ENCODE measurements at regions not wholly inside any gene's neighbourhood (a gene's known extent, or its start where the extent isn't known, plus 50 kb on each side); places are given as distances from the start of the nearest gene placed in this dataset.
A peak's percentile ranks its signal among the peaks of the same experiment; 100 is the strongest.

DNA sequence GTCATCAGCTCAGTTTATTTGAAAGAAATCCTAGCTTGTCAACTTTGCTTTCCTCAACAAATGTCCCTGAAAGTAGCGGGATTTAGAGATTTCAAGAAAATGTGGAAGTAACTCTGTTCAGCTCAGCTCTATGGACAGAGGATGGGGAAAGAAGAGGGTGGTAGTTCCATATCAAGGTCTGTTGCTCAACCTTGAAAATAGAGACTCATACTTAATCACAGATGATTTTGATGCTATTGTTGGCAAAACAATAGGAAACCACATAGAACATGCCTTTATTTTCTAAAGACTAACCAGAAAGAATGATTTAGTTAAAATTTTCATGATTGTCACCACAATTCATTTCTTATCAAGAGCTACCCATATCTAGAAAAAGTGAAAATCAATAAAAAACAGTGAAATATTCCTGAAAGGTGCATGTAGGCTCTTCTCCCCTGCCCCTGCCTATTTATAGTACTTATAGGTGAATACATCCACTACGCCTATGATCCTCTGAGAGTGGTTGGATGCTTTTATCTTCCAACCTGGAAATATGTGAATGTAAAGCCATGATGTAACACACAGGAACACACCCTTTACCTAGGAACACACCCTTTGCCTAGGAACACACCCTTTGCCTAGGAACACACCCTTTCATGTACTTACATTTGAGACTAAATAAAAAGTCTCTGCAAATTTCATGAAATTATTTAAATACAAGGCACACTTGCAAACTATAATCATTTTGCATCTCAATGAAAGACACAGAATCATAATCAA is 65.8 kb downstream of the ETAA1 start:
- no peak overlapping the region for H3K4me3 ChIP-seq (ENCODE audit: control insufficient read depth, low read depth, low read length)
- TF ChIP-seq, protein P1, sequence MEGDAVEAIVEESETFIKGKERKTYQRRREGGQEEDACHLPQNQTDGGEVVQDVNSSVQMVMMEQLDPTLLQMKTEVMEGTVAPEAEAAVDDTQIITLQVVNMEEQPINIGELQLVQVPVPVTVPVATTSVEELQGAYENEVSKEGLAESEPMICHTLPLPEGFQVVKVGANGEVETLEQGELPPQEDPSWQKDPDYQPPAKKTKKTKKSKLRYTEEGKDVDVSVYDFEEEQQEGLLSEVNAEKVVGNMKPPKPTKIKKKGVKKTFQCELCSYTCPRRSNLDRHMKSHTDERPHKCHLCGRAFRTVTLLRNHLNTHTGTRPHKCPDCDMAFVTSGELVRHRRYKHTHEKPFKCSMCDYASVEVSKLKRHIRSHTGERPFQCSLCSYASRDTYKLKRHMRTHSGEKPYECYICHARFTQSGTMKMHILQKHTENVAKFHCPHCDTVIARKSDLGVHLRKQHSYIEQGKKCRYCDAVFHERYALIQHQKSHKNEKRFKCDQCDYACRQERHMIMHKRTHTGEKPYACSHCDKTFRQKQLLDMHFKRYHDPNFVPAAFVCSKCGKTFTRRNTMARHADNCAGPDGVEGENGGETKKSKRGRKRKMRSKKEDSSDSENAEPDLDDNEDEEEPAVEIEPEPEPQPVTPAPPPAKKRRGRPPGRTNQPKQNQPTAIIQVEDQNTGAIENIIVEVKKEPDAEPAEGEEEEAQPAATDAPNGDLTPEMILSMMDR (IDR thresholded peaks at IDR 0.05; ENCODE audit: control insufficient read depth, insufficient read depth, low read depth, low read length, missing control alignments) = no peak
- DNase-seq (ENCODE audit: low read depth) = no peak

DNA sequence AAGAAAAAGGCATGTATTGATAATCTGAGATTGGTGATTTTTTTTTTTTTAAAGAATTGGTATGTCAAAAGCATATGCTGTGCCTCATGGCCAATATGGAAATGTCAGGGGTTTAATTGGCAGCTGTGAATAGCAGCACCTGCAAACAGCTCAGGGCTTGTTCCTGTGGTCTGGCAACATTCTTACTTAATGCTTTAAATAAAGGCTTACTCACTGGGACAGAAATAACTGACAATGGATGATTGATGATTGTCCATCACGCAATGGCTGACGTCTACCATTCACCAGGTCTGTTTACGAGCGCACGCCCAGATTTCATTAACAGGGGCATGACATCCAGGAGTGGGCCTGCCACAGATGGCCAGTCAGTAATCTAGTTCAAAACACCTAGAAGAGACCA is 66.7 kb downstream of the ETAA1 start:
- DNase-seq (ENCODE audit: low read depth) = no peak
- no peak overlapping the region for H3K4me3 ChIP-seq (ENCODE audit: control insufficient read depth, low read depth, low read length)
- TF ChIP-seq, protein P1 (IDR thresholded peaks at IDR 0.05; ENCODE audit: control insufficient read depth, insufficient read depth, low read depth, low read length, missing control alignments) = no peak

DNA sequence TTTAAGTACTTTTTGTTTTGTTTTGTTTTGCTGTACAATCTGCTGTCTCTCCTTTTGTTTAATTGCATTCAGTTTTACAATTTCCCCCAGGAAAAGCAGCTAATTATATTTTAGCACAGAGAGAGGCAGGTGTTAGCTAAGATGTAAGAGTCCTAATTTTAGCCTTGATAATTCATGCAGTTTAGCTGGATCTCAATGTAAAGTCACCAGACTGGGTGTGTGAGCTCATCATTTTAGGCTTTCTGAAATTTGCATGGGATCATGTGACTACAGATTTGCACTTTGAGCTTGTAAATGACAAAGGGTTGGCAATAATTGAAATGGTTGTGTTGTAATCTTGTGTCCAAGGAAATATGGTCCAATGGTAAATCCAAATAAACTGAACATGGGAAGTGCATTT is 68.5 kb downstream of the ETAA1 start:
- H3K4me3 ChIP-seq (ENCODE audit: control insufficient read depth, low read depth, low read length) = no peak overlapping the region
- TF ChIP-seq, protein P1 (IDR thresholded peaks at IDR 0.05; ENCODE audit: control insufficient read depth, insufficient read depth, low read depth, low read length, missing control alignments) = no peak
- no peak for DNase-seq (ENCODE audit: low read depth)

DNA sequence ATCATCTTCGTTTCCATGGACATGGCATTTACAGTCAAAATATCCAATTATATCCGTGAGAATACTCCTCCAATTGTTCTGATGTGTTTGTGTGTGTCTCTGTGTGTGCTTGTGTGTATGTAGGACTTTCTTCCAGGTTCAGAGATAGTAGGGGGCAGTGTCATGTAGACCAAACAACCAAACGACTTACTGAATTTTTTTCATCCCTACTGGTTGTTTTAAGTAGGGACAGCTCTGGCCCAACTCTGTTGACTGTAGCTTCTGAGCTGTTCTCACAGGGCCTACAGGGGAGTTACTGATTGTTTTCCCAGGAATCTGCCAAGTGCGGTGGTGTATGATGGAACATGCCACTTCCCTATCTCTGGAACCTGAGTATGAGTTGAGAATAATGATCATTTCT is 69.6 kb downstream of the ETAA1 start:
- H3K4me3 ChIP-seq (ENCODE audit: control insufficient read depth, low read depth, low read length) = no peak overlapping the region
- TF ChIP-seq, protein P1 (IDR thresholded peaks at IDR 0.05; ENCODE audit: control insufficient read depth, insufficient read depth, low read depth, low read length, missing control alignments) = no peak
- DNase-seq (ENCODE audit: low read depth) = no peak

DNA sequence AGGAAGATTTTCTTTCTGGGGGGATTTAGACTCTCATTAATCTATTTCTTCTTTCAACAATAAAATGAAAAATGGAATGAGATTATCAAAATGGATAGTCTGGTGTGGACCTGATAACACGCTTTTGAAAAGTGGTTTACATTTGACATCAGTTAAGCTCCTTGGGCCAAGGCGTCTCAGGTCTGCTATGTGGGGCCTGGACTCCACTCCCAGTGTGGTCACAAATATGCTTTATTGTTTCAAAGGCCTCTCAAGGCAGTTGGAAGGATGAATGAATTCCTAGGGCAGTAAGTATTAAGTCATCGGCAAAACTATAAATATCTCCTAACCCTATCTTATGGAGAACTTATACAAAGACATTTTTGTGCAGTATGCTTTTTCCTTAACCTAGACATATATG is 74.5 kb downstream of the ETAA1 start:
- no peak overlapping the region for H3K4me3 ChIP-seq (ENCODE audit: control insufficient read depth, low read depth, low read length)
- no peak for DNase-seq (ENCODE audit: low read depth)
- TF ChIP-seq, protein P1 (IDR thresholded peaks at IDR 0.05; ENCODE audit: control insufficient read depth, insufficient read depth, low read depth, low read length, missing control alignments) = no peak

DNA sequence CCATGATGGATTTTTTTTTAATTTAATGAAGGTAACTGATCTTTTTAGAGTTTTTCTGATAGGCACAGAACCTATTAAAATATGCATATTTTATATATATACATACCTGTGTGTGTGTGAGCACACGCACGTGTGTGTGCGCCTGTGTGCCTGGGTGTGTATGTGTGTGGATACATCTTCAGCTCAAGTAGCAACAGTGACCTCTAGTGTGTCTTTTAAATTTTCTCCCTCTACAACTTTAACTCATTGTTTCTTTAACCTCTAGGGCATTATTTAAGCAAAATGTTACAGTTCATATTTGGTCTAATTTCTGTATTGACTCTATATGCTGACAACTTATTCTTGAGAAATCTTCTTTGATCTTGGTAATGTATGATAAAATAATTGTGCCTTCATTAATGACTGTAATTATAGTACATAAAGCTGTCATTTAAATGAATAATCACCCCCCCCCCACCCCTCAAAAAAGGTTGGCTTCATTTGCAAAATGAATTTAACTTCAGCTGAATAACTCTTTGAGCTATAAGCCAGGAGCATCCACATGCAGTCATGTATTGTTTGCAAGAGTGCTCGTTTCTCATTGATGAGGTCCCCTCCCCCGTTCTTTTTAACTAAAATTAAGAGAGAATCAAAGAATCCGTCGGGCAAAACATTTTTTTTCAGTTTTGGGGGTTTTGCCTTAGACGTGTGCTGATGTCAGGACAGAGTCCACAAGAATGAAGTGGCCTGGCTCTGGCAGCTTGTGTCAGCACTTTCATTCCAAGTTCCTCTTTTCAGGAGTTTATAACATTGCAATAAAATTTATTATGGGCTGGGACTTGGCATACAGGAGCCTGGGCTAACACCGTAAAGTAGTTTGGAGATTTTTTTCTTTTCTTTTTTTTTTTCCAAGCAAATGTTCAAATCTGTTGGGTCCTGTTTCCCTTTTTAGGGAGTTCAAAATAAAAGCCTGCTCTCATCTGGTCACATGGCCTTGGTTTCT is 80.0 kb downstream of the ETAA1 start:
- H3K4me3 ChIP-seq (ENCODE audit: control insufficient read depth, low read depth, low read length) = no peak overlapping the region
- DNase-seq (ENCODE audit: low read depth) = no peak
- TF ChIP-seq, protein P1 (IDR thresholded peaks at IDR 0.05; ENCODE audit: control insufficient read depth, insufficient read depth, low read depth, low read length, missing control alignments) = peak; percentile 54
